ENCODE measurements at regions not wholly inside any gene's neighbourhood (a gene's known extent, or its start where the extent isn't known, plus 50 kb on each side); places are given as distances from the start of the nearest gene placed in this dataset.
"Not testable (repeated sequence)": the region's sequence is repeated elsewhere in the genome, so short reads cannot be mapped to it uniquely, and the experiment has no call there.

GRCh38 chr20:47908361-47909035 lies 123.2 kb upstream of the SULF2 start:
- H3K9me3 Mint-ChIP-seq, H3K27me3 Mint-ChIP-seq: not testable (repeated sequence)

DNA sequence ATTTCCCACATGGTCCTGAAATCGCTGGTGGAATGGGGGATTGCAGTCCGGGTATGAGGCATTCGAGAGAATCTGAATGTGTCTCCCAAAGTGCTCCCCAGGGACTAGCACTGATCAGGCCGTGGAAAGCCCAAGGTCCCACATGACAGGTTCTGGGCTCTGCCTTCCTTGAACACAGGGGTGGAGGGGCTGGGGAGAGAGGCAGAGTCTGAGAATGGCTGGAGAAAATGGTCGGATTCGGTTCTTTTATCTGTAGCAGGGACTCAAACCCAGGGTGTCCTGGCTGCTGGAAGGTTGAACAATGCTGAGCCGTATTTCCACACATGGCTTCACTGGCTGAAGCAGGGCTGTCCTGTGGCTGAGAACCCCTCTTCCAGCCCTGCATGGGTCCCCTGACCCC lies 122.7 kb upstream of the SULF2 start:
- ATAC-seq, H3K4me1 Mint-ChIP-seq, DNase-seq, H3K4me3 Mint-ChIP-seq, H3K27ac Mint-ChIP-seq, H3K27me3 Mint-ChIP-seq, H3K9me3 Mint-ChIP-seq: not testable (repeated sequence)

More at GRCh38 chr20:47908361-47909035, 123.2 kb upstream of the SULF2 start:
- not testable (repeated sequence) for H3K4me1 Mint-ChIP-seq, DNase-seq, H3K4me3 Mint-ChIP-seq, ATAC-seq, H3K27ac Mint-ChIP-seq

DNA sequence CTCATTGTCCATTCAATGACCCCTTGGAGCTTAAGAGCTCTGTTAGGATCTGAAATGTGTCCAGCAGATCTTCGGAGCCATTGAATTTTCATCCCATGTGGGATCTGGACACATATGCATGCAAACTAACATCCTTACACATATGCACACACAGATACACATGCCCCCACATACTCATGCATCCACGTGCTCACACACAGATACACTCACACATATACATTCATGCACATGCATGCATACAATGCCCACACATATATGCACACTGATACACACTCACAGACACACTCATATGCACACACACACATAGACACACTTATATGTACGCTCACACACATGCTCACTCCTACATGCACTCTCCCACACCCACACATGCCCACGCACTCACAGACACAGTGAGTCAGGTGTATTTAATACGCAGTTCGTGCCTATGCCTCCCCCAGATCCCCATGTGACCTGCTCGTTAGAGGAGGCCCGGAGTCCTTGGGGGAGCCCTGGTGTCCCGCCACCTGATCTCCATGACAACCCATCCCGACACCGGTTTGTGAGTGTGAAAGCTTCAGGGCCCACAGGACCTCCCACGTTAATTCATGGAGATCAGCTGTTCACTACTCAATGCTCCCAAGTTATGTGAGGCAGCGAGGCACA lies 121.9 kb upstream of the SULF2 start:
- Mint-ChIP-seq H3K27ac (no peak overlapping the region), H3K4me1 (no peaks in the 10 kb centered on the region), H3K9me3 (no peaks in the 10 kb centered on the region), H3K27me3 (peaks cover 6% of the 10 kb centered on the region), H3K4me3 (no peak overlapping the region)
- no peak for DNase-seq
- no peak for ATAC-seq

GRCh38 chr20:47906348-47906660 lies 121.0 kb upstream of the SULF2 start:
- Mint-ChIP-seq H3K27ac (no peak overlapping the region), H3K27me3 (peaks cover 6% of the 10 kb centered on the region), H3K4me3 (no peak overlapping the region), H3K4me1 (no peaks in the 10 kb centered on the region), H3K9me3 (no peaks in the 10 kb centered on the region)
- ATAC-seq: no peak
- no peak for DNase-seq

GRCh38 chr20:47905628-47906347 lies 120.5 kb upstream of the SULF2 start:
- no peak for ATAC-seq
- no peak overlapping the region for H3K4me3 Mint-ChIP-seq
- no peaks in the 10 kb centered on the region for H3K9me3 Mint-ChIP-seq
- DNase-seq: no peak
- H3K27me3 Mint-ChIP-seq: peaks cover 6% of the 10 kb centered on the region
- no peaks in the 10 kb centered on the region for H3K4me1 Mint-ChIP-seq
- peak overlapping the region in 1 of 2 donors; percentile 19 for H3K27ac Mint-ChIP-seq

- not testable (repeated sequence) for H3K4me1 Mint-ChIP-seq
Observed at GRCh38 chr20:47903009-47903408, 117.7 kb upstream of the SULF2 start.

GRCh38 chr20:47899313-47899712 lies 114.0 kb upstream of the SULF2 start:
- not testable (repeated sequence) for H3K27me3 Mint-ChIP-seq, H3K27ac Mint-ChIP-seq, H3K4me3 Mint-ChIP-seq, H3K4me1 Mint-ChIP-seq, ATAC-seq, DNase-seq, H3K9me3 Mint-ChIP-seq

More at GRCh38 chr20:47903009-47903408, 117.7 kb upstream of the SULF2 start:
- H3K27me3 Mint-ChIP-seq, DNase-seq, H3K27ac Mint-ChIP-seq, H3K4me3 Mint-ChIP-seq, H3K9me3 Mint-ChIP-seq, ATAC-seq: not testable (repeated sequence)

DNA sequence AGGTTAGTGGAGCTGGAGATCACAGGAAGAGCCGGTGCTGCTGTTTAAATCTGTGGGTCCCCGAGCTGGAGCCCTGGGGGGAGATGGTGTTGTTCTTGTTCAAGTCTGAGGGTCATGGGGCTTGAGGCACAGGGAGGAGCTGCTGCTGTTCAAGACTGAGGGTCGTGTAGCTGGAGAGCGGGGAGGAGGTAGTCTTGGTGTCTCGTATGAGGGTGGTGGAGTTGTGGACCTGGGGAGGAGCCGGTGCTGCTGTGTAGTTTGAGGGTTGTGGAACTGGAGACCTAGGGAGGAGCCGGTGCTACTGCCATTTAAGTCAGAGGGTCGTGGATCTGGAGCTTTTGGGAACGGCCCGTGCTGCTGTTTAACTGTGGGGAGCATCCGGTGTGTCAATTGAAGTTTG lies 112.2 kb upstream of the SULF2 start:
- no peak for ATAC-seq
- no peaks in the 10 kb centered on the region for H3K4me1 Mint-ChIP-seq
- DNase-seq: no peak
- no peak overlapping the region for H3K27ac Mint-ChIP-seq
- H3K27me3 Mint-ChIP-seq: no peaks in the 10 kb centered on the region
- no peaks in the 10 kb centered on the region for H3K9me3 Mint-ChIP-seq
- H3K4me3 Mint-ChIP-seq: no peak overlapping the region

GRCh38 chr20:47892681-47893080 lies 107.4 kb upstream of the SULF2 start:
- ATAC-seq: not testable (repeated sequence)

GRCh38 chr20:47890708-47891107 lies 105.4 kb upstream of the SULF2 start:
- not testable (repeated sequence) for ATAC-seq, DNase-seq, H3K27me3 Mint-ChIP-seq, H3K9me3 Mint-ChIP-seq, H3K4me3 Mint-ChIP-seq, H3K27ac Mint-ChIP-seq, H3K4me1 Mint-ChIP-seq

More at GRCh38 chr20:47892681-47893080, 107.4 kb upstream of the SULF2 start:
- not testable (repeated sequence) for DNase-seq, H3K27me3 Mint-ChIP-seq, H3K9me3 Mint-ChIP-seq, H3K4me3 Mint-ChIP-seq, H3K27ac Mint-ChIP-seq, H3K4me1 Mint-ChIP-seq

GRCh38 chr20:47889751-47890150 lies 104.5 kb upstream of the SULF2 start:
- DNase-seq, H3K27me3 Mint-ChIP-seq, H3K4me1 Mint-ChIP-seq, H3K9me3 Mint-ChIP-seq, H3K4me3 Mint-ChIP-seq, ATAC-seq: not testable (repeated sequence)
- peak overlapping the region in 1 of 2 donors; percentile 59 for H3K27ac Mint-ChIP-seq

- no peak for ATAC-seq
- no peaks in the 10 kb centered on the region for H3K9me3 Mint-ChIP-seq
- H3K4me3 Mint-ChIP-seq: no peak overlapping the region
- H3K27me3 Mint-ChIP-seq: no peaks in the 10 kb centered on the region
- no peak for DNase-seq
- no peaks in the 10 kb centered on the region for H3K4me1 Mint-ChIP-seq
- H3K27ac Mint-ChIP-seq: no peak overlapping the region
Observed at GRCh38 chr20:47888351-47888750, 103.1 kb upstream of the SULF2 start.

GRCh38 chr20:47887477-47888080 lies 102.3 kb upstream of the SULF2 start:
- Mint-ChIP-seq H3K27me3 (no peaks in the 10 kb centered on the region), H3K4me1 (no peaks in the 10 kb centered on the region), H3K4me3 (no peak overlapping the region), H3K27ac (no peak overlapping the region), H3K9me3 (no peaks in the 10 kb centered on the region)
- DNase-seq (no peak), ATAC-seq (no peak)

GRCh38 chr20:47887064-47887463 lies 101.8 kb upstream of the SULF2 start:
- Mint-ChIP-seq H3K27me3 (no peaks in the 10 kb centered on the region), H3K4me3 (no peak overlapping the region), H3K27ac (no peak overlapping the region), H3K9me3 (no peaks in the 10 kb centered on the region), H3K4me1 (no peaks in the 10 kb centered on the region)
- ATAC-seq (no peak), DNase-seq (no peak)

DNA sequence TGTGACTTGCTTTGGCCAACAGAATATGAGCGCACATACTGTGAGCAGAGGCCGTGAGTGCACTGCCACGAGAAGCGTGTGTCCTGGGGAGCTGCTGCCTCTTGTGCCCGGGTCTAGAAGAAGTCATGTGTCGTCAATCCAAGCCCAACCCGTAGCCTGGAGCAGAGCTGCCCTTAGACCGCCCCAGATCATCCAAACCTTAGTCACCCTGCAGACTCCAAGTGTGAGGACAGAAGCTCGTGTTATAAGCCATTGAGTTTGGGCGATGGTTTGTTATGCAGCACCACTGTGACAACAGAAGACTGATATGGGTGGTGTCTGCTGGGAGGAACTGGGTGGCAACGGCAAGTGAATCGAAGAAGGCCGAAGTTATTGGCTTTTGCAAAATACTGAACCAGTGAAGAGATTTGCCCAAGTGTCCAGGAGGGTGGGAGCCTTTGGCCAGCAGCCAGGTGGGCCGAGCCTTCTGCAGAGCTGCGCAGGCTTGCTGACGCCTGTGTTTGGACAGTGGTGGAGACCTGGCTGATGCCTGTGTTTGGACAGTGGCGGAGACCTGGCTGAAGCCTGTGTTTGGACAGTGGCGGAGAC lies 101.3 kb upstream of the SULF2 start:
- Mint-ChIP-seq H3K4me1 (no peaks in the 10 kb centered on the region), H3K9me3 (no peaks in the 10 kb centered on the region), H3K4me3 (no peak overlapping the region), H3K27ac (peak overlapping the region in 1 of 2 donors; percentile 4), H3K27me3 (no peaks in the 10 kb centered on the region)
- no peak for ATAC-seq
- DNase-seq: no peak
